ENCODE measurements at regions not wholly inside any gene's neighbourhood (a gene's known extent, or its start where the extent isn't known, plus 50 kb on each side); places are given as distances from the start of the nearest gene placed in this dataset.

DNA sequence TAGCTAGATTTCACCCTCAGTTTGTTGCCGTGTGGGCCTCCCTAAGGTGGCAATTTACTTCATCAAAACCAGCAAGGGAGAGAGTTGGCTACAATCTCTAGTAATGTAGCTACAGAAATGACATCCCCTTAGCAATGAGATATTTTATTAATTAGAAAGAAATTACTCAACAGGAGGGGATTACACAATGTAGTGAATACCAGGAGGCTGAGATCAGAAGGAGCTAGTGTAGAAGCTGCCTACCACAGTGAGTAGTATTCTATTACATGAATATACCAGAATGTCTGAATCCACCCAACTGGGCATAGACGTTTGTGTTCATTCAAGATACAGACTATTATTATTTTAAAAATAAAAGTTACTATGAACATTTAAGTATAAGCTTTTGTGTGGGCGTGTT is 868.2 kb upstream of the CXADR start:
- TF ChIP-seq EZH2 (IDR thresholded peaks at IDR 0.05; ENCODE audit: insufficient read depth, poor library complexity, severe bottlenecking) (no peak), EZH2phosphoT487 (IDR thresholded peaks at IDR 0.05; ENCODE audit: insufficient read depth, low read depth) (no peak)

All from GM23248 (cell line).